SJSA1 (cell line): ENCODE measurements at regions not wholly inside any gene's neighbourhood (a gene's known extent, or its start where the extent isn't known, plus 50 kb on each side); places are given as distances from the start of the nearest gene placed in this dataset.
"Not testable (repeated sequence)": the region's sequence is repeated elsewhere in the genome, so short reads cannot be mapped to it uniquely, and the experiment has no call there.

ENCODE experiments used
- DNase-seq, 2 experiments: peaks; one replicate each; pipeline ENCODE4 v3.0.0-alpha.2; 2015 to 2020; ENCODE audit warnings: low spot score in 2 of 2, low read depth in 1 of 2
- H3K27ac ChIP-seq: fragments of 250-450 bp; sonication (Bioruptor Pico); 2 replicates; pipeline ENCODE4 v1.5.1; 2020; ENCODE audit warnings: mild to moderate bottlenecking, moderate library complexity
- H3K27me3 ChIP-seq: fragments of 250-450 bp; sonication (Bioruptor Pico); replicated peaks from 2 replicates; pipeline ENCODE4 v1.5.1; 2020; ENCODE audit warnings: mild to moderate bottlenecking, moderate library complexity
- H3K36me3 ChIP-seq: fragments of 250-450 bp; sonication (Bioruptor Pico); 2 replicates; pipeline ENCODE4 v1.5.1; 2020; ENCODE audit warnings: mild to moderate bottlenecking
- H3K4me1 ChIP-seq: fragments of 250-450 bp; sonication (Bioruptor Pico); replicated peaks from 2 replicates; pipeline ENCODE4 v1.6.1; 2021; ENCODE audit warnings: mild to moderate bottlenecking
- H3K4me3 ChIP-seq: fragments of 250-450 bp; sonication (Bioruptor Pico); 2 replicates; pipeline ENCODE4 v1.5.1; 2020; ENCODE audit warnings: mild to moderate bottlenecking
- H3K9me3 ChIP-seq: fragments of 250-450 bp; sonication (Bioruptor Pico); replicated peaks from 2 replicates; pipeline ENCODE4 v1.5.1; 2020; ENCODE audit warnings: mild to moderate bottlenecking

DNA sequence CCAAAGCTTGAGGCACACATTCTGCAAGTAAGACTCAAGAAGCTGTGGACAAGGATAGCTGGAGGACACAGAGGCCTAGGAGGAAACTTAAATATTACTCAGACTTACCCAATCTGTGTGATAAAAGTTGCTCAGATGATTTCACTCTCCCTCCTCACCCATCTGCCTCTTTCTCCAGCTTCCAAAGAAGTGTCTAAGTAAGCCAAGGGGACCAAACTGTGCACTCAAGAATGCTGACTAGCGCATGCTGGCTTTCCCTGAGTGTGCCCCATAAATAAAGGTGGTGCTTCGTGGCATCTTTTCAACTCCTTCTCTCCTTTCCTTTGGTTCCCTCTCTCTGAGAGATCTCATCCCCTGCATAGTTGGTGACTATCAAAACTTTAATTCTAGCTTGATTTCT lies 211.0 kb upstream of the LMCD1 start:
- no peaks in the 10 kb centered on the region for H3K9me3 ChIP-seq
- H3K27me3 ChIP-seq, result no peaks in the 10 kb centered on the region
- H3K36me3 ChIP-seq, result no peaks in the 10 kb centered on the region
- no peaks in the 10 kb centered on the region for H3K4me1 ChIP-seq
- DNase-seq, result no peak
- no peak overlapping the region for H3K27ac ChIP-seq
- H3K4me3 ChIP-seq, result no peak overlapping the region

DNA sequence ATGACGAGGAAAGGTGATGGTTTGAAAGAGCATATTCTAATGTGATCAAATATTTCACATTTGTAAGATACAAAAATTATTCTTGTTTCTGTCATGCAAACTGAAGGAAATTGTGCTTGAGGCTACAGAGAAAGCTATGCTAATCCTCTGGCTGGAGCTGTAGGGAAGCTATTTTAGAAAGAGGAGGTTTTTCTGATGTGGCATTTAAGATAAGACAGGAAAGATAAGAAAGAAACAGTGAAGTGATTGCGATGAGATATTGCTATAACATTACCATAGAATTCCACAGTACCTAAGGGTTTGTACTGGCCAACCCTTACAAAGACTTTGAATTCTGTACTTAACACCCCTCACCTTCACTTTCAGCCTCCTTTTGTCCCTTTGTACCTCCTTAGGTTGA lies 205.2 kb upstream of the LMCD1 start:
- DNase-seq, result no peak
- no peak overlapping the region for H3K4me3 ChIP-seq
- H3K4me1 ChIP-seq, result no peaks in the 10 kb centered on the region
- no peaks in the 10 kb centered on the region for H3K27me3 ChIP-seq
- no peaks in the 10 kb centered on the region for H3K36me3 ChIP-seq
- H3K9me3 ChIP-seq, result no peaks in the 10 kb centered on the region
- H3K27ac ChIP-seq, result no peak overlapping the region

DNA sequence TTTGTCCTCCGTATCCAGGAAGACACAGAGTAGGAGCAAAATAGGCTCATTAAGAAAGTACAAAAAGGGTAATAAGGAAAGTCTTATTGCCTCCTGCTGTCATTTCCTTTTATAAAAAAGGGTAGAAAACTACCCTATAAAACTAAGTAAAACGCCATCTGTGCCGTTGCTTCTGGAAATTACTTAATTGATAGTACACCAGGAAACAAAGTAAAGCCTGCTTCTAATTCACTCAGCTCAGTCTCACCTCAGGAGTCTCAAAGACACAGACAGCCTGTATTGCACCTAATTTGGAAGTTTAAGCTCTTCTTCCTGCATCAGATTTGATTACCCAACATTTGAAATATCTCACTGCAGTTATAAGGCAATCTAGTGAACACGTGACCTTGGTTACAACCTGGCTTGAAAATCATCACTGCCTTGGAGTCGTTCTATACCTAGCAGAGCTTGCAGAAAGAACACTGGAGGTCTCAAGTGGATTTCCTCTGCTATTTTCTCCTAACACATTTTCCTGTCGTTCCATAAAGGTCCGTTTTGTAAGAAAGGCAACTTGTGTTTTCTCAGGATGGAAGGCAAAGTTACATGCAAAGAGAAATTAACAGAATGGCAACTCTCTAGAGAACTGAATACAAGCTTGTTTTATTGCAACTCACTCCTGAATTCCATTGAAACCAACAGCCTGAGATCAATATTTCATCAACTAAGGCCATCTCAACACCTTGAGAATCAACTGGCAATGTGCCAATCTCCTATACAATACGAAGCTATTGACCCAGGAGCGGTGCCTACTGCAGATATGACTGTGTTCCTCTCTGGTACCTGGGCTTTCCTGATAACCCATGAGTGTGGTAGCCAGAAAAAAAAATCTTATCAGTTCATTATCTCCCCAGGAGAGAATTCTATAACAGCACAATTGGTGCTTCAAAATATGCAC lies 203.3 kb upstream of the LMCD1 start:
- Histone ChIP-seq H3K9me3 (no peaks in the 10 kb centered on the region), H3K36me3 (no peaks in the 10 kb centered on the region), H3K27me3 (no peaks in the 10 kb centered on the region), H3K4me1 (no peaks in the 10 kb centered on the region), H3K27ac (no peak overlapping the region), H3K4me3 (no peak overlapping the region)
- DNase-seq, result no peak

DNA sequence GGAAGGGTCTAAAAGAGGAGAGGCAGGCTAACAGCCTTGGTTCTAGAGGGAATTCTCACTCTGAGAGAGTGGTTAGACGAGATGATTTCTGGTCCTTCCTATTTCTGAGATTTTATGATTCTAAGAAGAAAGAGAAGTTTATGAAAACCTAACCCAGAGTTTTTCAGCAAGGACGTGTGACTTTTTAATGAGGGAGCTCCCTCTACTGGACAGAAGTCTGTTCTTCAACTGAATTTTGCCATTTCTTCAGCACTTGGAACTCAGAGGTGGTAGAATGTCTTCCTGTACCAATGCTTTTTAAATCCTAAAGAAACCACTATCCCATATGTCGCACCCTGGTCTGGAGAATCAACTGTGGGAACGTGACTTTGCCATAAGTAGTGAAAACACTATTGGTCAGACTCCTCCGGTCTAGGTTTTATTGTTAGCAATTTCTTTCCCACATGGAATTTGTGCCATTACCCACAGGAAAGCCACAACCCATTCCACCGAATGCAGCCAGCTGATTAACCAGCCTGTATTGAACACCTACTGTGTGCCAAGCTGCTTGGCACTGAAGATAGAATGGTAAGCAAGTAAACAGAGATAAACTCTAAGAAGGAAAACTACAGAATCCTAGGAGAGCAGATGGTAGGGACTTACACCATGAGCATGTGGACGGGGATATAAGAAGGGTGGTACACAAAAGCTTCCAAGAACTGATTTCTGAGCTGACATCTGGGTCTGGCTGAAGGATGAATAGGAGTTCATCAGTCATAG lies 199.5 kb upstream of the LMCD1 start:
- Histone ChIP-seq H3K27ac (no peak overlapping the region), H3K27me3 (no peaks in the 10 kb centered on the region), H3K4me1 (no peaks in the 10 kb centered on the region), H3K9me3 (no peaks in the 10 kb centered on the region), H3K4me3 (no peak overlapping the region), H3K36me3 (no peaks in the 10 kb centered on the region)
- DNase-seq, result peak in 1 of 2 experiments; percentile 10

DNA sequence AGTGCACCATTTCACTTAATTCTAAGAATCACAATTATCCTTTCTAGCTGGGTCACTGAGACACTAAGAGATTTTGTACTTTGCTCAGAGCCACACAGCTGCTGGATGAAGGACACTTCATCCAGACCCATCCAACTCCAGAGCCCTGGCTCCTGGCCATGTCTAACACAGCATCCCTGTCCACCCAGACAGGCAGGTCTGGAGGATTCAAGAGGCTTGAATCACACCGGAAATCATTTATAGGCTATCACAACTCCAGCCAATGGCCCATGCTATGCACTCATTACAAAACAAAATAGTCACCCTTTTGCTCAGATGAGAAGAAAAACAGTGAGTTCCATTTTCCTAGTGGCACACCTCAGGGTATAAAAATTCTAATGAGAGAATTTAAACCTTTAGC lies 198.2 kb upstream of the LMCD1 start:
- no peak overlapping the region for H3K4me3 ChIP-seq
- no peak overlapping the region for H3K27ac ChIP-seq
- H3K9me3 ChIP-seq, result no peaks in the 10 kb centered on the region
- H3K4me1 ChIP-seq, result no peaks in the 10 kb centered on the region
- DNase-seq, result no peak
- H3K27me3 ChIP-seq, result no peaks in the 10 kb centered on the region
- H3K36me3 ChIP-seq, result no peaks in the 10 kb centered on the region

GRCh38 chr3:8305371-8305770 lies 196.3 kb upstream of the LMCD1 start:
- H3K4me3 ChIP-seq, result no peak overlapping the region
- no peaks in the 10 kb centered on the region for H3K27me3 ChIP-seq
- H3K27ac ChIP-seq, result no peak overlapping the region
- H3K9me3 ChIP-seq, result no peaks in the 10 kb centered on the region
- DNase-seq, result no peak
- no peaks in the 10 kb centered on the region for H3K4me1 ChIP-seq
- H3K36me3 ChIP-seq, result no peaks in the 10 kb centered on the region

DNA sequence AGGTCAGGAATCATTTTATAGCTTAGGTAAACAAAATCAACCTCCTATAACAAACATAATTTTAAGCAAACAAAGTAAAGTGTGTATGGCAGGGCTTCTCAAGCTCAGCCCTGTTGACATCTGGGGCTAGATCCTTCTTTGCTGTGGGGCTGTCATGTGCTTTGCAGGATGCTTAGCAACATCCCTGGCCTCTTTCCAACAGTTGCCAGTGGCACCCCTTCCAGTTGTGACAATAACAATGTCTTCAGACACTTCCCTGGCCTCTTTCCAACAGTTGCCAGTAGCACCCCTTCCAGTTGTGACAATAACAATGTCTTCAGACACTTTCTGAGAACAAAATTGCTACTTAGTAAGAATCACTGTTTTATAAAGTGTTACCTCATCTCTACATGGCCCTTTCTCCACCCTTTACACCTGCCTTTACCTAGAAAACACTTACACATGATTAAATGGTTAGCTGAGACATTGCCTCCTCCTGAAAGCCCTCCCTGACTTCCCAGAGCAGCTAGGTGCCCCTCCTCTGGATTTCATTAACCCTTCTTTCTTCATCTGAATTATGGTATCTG lies 194.0 kb upstream of the LMCD1 start:
- DNase-seq, result no peak
- H3K27me3 ChIP-seq, result no peaks in the 10 kb centered on the region
- H3K4me3 ChIP-seq, result no peak overlapping the region
- no peaks in the 10 kb centered on the region for H3K9me3 ChIP-seq
- no peak overlapping the region for H3K27ac ChIP-seq
- H3K36me3 ChIP-seq, result no peaks in the 10 kb centered on the region
- H3K4me1 ChIP-seq, result no peaks in the 10 kb centered on the region

GRCh38 chr3:8311321-8311720 lies 190.3 kb upstream of the LMCD1 start:
- Histone ChIP-seq H3K27ac (no peak overlapping the region), H3K9me3 (no peaks in the 10 kb centered on the region), H3K4me1 (no peaks in the 10 kb centered on the region), H3K4me3 (no peak overlapping the region), H3K36me3 (no peaks in the 10 kb centered on the region), H3K27me3 (no peaks in the 10 kb centered on the region)
- no peak for DNase-seq

GRCh38 chr3:8312685-8313084 lies 188.9 kb upstream of the LMCD1 start:
- H3K36me3 ChIP-seq, result no peaks in the 10 kb centered on the region
- H3K4me1 ChIP-seq, result no peaks in the 10 kb centered on the region
- no peak overlapping the region for H3K4me3 ChIP-seq
- no peak overlapping the region for H3K27ac ChIP-seq
- no peaks in the 10 kb centered on the region for H3K9me3 ChIP-seq
- no peak for DNase-seq
- H3K27me3 ChIP-seq, result no peaks in the 10 kb centered on the region

GRCh38 chr3:8313560-8314267 lies 187.9 kb upstream of the LMCD1 start:
- Histone ChIP-seq H3K9me3 (no peaks in the 10 kb centered on the region), H3K27me3 (no peaks in the 10 kb centered on the region), H3K4me1 (no peaks in the 10 kb centered on the region), H3K4me3 (no peak overlapping the region), H3K27ac (no peak overlapping the region), H3K36me3 (no peaks in the 10 kb centered on the region)
- DNase-seq, result no peak

DNA sequence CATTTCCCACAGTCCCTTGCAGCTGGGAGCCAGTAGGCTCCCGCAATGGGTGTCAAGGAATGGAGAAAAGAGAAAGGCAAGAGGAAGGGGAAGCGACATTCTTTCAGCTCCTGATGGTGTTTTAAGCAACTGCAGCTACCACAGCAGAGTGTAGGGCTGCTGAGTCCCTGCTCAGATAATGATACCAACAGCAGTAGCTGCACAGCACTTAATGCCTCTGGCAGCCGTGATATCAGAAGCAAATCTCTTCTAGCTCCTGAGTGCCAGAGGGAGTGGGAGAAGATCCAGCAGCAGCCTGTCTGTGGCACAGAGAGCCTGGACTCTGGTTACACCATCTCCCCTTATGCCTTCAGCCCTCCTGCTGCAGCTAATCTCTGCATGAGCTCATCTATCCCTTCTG lies 186.1 kb upstream of the LMCD1 start:
- not testable (repeated sequence) for H3K27ac ChIP-seq, DNase-seq, H3K9me3 ChIP-seq, H3K4me3 ChIP-seq, H3K36me3 ChIP-seq, H3K27me3 ChIP-seq
- peaks cover 13% of the 10 kb centered on the region for H3K4me1 ChIP-seq

GRCh38 chr3:8317661-8318649 lies 183.7 kb upstream of the LMCD1 start:
- no peak for DNase-seq
- Histone ChIP-seq H3K27ac (no peak overlapping the region), H3K36me3 (no peaks in the 10 kb centered on the region), H3K27me3 (no peaks in the 10 kb centered on the region; the same call in 1 of the 2 replicates), H3K4me1 (peaks cover 14% of the 10 kb centered on the region), H3K4me3 (no peak overlapping the region), H3K9me3 (no peaks in the 10 kb centered on the region)
